ENCODE measurements at regions not wholly inside any gene's neighbourhood (a gene's known extent, or its start where the extent isn't known, plus 50 kb on each side); places are given as distances from the start of the nearest gene placed in this dataset.

- TF ChIP-seq POLR2AphosphoS5 (IDR thresholded peaks at IDR 0.05) (no peak), CTCF (IDR thresholded peaks at IDR 0.05) (no peak)
Observed at GRCh38 chr5:163193886-163194285, 243.5 kb upstream of the CCNG1 start.

Data from breast epithelium (tissue), 3 donors.